Fibroblast of skin of right quadriceps (primary cell): ENCODE measurements at regions not wholly inside any gene's neighbourhood (a gene's known extent, or its start where the extent isn't known, plus 50 kb on each side); places are given as distances from the start of the nearest gene placed in this dataset.
"Not testable (repeated sequence)": the region's sequence is repeated elsewhere in the genome, so short reads cannot be mapped to it uniquely, and the experiment has no call there.

Experiments
- DNase-seq: peaks from one replicate; pipeline ENCODE4 v3.0.0-alpha.2; 2013

DNA sequence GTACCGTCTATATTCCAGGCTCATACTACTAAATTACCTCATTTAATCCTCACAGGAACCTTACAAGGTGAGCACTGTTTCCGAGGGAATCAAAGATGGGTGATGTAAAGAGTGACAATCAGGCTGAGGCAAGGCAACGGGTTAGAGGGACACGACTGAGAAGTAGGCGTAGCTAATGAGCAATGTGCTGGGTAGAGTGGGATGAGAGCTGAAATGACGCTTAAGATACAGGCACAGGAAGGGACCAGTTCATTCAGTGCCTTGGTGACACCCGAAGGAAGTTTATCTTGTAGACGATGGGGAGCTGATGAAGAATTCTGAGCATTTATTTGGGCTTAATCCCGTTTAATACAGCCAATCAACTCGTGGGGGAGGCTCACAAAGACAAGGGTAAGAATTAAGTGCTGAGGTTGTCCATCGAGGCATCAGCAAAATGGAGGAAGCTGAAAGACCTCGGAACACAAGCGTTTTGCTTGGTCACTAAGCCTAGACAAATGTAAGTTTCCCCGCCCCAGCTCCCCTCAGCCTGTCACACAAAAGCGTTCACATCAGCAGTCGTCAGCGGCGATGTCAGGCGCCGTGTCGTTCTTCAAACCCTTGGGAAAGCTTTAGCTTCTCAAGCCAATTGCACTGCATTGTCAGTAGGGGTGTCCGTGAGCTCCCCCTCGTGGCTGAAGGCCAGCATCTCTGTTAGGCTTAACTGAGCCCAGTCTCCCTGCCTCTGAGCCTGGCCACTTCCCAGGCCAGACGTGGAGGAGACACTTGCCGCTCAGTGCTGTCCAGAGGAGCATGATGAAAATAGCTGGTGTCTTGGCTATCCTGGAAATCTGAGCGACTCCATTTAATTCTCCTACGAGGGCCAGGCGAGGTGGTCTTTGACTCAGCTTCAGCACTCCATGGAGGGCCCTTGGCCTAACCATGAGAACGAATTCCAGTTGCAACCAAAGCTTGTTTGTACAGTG, 288.5 kb upstream of the G2E3 start:
- peak; percentile 79 for DNase-seq

DNA sequence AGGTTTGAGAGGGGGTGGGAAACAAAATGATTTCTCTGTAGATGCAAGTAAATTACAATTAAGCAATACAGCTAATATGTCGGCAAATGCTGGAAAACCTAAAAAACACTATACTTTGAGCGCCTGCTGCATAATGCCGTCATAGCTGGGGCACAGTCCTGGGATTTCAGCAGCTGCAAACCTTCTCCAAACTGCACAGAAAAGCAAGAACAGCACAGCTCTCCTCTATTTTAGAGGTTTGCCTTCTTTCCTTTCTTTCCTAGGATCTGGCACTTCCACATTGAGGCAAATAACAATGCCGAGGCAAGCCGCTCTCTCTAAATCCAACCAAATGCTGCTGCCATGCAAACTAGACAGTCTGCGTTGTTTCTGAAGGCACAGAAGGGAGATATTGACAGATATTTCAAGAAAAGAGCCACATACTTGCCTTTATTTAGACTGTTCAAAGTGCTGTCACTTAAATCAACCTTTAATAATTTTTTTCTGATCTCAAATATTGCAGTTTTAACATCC, 287.1 kb upstream of the G2E3 start:
- no peak for DNase-seq

DNA sequence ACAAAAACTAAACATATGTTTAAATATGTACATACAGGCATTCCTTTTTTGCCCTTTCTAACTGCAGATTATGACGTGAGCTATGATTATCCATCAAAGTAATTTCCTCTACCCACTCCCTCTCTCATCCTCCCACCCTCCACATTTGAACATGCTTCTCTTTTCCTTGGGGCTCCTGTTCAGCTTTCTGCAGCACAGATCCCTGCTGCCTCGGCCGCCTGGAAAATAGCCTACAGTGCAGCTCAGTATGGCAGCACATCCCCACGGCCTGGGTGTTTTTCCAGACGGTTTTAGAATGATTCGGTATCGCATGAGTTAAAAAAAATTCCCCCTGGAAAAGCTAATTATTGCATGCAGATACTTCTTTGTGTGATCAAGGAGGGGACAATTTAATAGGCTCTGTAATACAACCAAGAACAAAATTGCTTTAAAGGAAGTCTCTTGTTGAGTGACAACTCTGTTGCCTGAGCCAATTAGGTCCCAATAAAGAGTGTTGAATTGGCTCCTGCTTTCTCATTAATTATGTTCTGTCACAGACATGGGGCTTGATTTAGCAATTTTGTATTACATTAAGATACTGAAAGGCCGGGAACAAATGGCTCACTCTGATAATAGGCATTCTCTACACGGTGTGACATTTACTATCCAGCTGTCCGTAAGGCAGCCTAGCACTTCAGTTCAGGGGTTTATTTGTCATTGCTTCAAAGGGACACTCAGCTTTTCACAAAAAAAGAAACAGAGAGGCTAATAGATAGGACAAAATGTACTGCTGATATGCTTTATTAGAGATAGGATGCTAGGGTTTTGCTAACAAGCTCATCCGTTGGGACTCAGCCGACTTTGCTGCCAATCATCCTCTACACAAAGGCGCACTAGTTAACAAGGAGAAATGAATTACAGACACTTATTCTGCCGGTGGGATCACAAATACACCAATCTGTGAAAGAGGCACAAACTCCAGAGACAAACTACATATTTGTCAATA, 285.8 kb upstream of the G2E3 start:
- no peak for DNase-seq

DNA sequence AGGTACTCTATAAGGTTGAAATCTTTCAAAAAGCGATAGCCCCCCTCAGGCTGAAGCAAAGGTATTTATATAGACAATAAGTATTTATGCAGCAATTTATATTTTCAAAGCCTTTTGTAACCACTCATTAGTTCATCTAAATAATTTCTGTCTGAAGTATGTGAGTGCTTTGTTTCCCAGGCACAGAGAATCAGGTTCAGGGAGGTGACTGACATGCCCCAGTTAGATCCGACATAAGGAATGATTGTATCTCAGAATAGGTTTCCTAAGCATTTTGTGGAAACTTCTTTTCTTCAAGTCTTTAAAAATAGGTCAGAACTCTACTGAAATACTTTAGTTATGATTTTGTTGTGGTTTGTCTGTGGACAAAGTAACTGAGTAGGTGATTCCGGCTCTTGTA, 283.4 kb upstream of the G2E3 start:
- no peak for DNase-seq

DNA sequence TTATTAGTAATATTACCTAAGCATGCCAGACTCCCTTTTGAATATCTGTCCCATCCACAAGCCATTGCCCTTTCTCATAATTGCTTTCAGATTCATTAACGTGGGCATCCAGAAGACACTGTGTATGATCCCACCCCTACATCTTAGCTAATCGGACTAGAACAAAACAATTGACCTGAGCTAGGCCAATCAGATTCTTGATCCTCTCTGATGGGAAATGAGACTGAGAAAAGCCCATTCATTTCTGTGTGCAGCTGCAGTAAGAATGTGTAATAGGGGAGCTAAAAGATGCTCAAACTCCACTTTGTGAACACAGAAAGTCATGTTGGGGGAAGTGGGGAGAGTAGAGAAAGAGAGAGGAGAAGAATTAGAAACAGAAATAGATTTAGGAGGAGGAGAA, 281.7 kb upstream of the G2E3 start:
- no peak for DNase-seq

DNA sequence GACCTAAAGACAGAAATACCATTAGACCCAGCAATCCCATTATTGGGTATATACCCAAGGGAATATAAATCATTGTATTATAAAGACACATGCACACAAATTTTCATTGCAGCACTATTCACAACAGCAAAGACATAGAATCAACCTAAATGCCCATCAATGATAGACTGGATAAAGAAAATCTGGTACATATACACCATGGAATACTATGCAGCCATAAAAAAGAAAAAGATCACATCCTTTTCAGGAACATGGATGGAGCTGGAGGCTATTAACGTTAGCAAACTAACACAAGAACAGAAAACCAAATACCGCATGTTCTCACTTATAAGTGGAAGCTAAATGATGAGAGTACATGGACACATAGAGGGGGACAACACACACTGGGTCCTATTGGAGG, 280.1 kb upstream of the G2E3 start:
- not testable (repeated sequence) for DNase-seq

DNA sequence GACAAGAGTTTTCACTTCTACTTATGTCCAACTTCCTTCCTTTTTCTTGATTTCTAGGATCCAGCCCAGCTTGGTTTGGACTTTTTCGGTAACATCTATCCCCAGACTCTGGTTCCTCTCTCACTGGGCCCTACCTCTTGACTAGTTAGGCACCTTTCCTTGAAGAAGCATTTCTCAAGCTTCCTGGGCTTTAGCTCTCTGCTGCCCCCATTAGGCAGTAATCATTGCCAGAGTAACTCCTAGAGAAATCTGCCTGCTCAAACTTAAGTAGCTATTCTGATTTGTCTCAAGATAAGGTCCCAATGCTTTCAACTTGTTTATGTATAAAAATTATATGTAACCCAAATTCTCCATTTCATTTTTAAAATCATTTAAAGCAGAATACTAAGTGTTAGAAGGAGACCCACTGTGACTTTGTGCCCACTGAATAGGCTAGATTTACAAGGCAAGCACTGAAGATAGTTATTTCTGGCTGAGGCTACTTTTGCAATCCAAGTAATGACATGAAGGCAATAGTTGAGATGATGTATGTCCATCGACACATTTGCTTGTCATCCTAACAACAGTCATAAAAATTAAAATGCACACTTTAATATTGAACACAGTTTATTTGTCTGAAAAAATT, 275.0 kb upstream of the G2E3 start:
- peak; percentile 44 for DNase-seq

DNA sequence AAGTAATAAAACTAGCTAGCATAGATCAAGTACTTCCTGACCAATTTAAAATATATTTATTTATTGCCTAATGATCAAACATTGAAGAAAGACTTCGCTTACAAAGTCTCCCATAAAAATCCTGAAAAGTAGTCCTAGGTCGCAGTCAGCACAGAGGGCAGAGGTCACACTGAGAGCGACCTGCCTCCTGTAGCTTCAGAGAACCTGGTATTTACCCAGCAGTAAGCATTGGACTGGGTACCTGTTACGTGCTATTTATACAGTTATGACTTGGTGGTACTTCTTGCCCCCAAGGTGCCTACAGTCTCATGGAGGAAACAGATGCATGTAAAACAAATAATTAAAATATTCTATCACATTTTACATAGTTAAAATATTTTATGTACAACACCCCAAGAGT, 274.1 kb upstream of the G2E3 start:
- no peak for DNase-seq

DNA sequence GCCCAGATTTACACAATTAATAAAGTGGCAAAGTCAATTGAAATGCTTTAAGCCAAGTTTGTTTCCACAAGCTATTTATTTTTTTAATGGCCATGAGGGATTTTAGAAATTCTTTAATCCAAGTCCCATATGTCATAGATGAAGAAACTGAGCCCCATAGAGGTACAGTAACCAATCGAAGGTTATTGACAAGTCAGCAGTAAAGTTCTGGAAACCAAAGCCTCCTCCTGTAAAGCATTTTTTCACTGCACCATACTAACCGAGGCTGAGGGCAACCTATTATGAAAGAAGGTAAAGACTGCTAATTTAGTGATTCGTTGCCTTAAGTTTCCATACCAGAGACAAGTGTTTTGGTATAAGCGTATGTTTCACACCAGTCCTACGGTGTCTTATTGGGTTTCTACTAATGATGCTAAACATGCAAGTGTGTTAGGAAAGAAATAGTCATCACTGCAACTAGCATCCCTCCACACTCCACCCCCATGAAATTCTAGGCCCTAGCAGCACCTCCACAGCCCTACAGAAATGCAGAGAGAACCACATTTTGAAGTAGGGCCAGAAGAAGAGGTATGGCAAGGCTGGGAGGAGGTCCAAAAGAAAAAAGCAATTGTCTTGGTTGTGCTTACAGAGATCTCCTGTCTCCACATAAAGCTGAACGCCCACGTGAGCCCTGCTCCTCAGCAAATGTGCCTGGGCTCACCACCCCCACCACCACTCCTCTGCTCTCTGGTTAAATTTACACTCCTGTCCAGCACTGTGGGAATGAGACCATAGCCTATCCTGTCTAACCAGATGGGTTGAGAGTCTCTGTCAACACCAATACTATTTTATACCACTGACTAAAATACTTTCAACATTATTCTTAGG, 271.1 kb upstream of the G2E3 start:
- DNase-seq, result peak; percentile 12

DNA sequence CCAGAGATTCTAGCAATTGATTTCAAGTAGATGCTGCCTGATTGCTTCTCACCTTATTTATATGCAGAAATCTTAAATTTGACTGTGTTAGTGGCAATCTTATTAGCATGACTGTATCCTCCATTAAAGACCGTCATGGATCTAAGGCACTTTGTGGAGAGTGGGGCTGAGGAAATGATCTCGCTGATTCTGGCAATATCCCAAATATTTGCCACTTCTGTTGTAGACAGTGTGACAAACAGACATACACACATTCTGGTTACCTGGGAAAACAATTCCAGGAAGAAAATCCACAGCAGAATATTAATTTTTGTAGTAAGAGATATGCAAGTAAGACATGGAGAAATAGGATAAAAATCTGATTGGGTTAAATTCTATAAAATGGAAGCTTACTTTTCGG, 269.0 kb upstream of the G2E3 start:
- no peak for DNase-seq

DNA sequence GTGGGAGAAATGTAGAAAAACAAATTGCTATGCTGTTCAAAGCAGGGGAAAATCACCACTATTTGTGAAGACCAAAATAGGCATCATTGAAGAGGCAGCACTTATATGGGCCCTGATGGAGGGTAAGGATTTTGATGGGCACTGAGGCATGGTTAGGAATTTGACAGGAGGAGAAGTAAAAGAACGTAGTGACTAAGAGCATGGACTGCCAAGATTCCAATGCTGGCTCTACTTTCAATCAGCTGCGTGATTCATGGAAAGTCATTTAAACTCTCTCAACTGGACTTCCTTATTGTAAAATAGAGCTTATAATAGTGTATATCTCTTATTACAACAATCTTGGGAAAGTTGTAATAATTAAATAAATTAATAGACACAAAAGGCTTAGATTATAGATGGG, 267.7 kb upstream of the G2E3 start:
- DNase-seq, result peak; percentile 48

DNA sequence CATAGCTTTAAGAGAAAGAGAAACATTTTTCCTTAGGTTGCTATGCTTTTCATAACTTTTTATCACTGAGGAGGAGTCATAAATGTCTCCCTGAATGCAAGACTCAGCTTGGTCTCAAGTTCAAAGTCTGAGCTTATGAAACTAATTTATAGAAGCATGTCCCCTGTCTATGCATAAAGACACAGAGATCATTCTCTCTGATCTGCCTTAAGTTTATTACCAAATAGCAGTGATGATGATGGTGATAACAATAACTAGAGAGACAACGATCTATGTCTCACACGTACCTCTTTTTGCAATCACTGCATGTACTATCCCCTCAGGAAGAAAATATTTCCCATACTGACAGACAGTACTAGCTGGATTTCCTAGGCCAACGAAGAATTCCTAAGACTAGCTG, 266.4 kb upstream of the G2E3 start:
- no peak for DNase-seq

DNA sequence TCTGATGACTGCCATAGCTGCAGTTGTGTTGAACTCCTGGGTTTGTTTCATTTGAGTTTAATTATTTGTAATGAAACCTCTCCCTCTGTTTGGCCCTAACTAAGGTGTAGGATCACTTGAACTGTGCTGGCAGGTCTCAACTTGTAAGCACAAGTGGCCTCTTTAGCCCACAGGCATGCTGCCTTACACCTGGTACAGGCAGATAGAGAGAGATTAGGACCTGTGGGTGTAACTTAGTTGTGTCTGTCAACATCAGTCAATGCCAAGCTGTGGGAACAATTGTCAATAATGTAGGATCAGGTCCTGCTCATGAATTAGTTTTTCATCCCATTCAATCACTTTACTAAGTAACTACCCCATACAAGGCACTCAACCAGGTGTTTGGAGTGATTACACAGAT, 263.0 kb upstream of the G2E3 start:
- DNase-seq, result no peak

DNA sequence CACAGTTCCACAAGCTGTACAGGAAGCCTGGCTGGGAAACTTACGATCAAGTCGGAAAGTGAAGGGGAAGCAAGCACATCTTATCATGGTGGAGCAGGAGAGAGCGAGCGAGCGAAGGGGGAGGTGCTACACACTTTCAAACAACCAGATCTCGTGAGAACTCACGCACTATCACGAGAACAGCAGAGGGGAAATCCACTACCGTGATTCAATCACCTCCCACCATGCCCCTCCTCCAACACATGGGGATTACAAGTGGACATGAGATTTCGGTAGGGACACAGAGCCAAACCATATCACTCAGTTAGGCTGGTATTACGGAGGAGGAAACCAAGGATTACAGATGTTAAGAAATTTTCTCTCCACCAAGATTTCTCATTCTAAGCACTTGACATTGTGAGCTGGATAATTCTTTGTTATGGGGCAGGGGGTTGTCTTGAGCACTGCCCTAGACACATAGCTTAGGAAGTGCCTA, 262.0 kb upstream of the G2E3 start:
- no peak for DNase-seq

DNA sequence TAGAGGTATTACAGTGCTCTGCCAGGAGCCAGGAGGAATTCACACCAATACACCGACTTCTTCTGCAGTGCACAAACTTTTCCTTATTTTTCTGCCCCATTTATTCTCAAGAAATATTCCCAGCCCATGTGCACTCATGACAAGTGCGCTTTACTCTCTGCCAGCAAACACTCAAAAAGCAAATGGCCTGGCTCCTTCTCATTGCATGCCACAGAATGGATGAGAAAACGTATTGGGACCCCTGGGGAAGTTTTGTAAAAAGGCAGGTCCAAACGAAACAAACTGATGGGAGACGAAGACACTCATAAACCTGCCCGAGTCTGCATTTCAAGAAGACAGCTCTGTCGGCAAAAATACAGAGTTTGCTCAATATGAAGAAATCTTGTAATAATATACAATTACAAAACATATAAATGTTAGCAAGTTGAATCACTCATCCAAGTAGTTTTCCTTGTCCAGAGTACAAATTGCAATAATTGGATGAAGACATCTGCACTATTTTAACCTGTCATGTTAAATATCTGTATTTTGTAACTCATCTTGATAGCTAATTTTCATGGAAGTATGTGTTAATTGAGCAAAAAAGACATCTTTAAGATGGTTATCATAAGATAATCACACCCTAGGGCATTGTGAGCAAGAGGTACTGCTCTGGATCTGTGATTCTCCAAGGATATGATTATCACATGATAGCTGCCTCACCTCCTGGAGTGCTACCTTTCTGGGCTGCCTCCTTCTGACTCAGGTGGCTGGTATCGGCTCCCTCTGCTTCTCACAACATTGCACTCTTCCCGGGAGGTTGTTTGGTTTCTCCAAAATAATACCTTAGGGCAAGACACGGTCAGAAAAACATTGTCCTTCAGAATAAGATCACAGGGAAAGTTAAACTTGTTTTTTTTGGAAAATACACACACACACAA, 260.8 kb upstream of the G2E3 start:
- DNase-seq, result no peak

DNA sequence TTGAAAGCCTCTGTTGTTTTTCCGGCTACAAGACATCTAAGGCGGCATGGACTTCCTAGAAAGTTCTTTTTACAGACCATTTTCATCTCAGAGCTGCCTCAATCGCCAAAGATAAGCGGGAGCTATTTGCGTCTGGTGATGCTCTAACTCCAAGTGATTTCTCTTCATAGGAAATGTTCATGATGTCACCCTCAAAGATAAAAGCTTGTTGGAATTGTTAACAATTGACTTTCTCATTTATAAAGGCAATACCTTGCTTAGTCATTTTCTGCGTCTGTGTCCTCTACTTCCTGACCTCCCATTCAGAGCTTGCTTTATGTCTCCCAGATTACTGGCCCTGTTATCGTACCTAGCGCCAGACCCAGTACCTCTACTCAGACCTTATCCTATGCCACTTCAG, 259.0 kb upstream of the G2E3 start:
- no peak for DNase-seq

DNA sequence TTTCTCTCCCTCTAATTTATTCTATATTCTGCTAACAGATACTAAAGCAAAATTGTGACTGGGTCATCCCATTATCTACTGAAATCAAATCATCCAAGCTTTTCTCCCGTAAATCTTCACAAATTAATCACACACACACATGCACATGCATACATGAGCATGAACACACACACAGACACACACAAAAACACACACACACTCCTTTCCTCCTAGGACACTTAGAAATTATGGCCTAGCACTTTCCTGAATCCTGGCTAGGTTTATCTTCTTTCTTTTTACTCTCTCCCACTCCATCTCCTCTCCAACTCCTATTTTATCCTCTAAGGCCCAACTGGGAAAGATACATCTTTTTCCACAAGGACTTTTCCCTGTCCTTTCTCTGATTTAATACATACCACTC, 255.6 kb upstream of the G2E3 start:
- no peak for DNase-seq

DNA sequence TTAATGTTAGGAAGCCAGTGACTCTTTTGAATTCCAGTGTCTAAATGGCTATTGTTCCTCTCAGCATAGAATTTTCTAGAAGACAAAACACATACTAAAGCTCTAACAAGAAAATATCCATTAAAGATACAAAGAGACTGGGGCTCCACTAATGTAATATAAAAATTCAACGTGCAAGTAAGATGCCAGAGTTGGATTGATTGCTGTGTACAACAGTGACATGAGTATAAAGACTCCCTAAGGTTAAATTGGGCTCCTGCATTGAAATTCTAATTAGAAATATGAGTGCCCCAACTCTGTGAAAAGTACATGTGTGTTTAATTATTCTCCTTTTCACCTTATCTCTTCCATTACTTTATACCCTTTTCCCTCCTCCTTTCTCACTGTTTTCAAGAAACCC, 253.6 kb upstream of the G2E3 start:
- DNase-seq, result no peak

DNA sequence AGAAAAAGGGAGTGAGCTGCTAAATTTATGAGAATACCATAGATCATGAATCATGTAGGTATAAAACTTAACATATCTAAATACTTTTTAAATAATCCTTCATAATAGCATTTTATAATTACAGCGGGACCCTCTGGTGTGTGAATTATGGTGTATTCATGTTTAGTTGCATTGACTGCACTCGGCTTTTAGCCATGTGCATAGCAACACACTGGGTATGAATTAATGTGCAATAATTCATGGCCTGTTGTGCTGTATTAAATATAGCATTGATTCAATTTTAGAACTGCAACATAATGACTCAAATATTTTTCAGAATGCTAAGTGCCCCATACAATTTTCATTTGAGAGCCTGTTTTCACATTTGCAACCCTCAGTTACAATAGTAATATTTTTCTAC, 249.6 kb upstream of the G2E3 start:
- DNase-seq, result no peak

DNA sequence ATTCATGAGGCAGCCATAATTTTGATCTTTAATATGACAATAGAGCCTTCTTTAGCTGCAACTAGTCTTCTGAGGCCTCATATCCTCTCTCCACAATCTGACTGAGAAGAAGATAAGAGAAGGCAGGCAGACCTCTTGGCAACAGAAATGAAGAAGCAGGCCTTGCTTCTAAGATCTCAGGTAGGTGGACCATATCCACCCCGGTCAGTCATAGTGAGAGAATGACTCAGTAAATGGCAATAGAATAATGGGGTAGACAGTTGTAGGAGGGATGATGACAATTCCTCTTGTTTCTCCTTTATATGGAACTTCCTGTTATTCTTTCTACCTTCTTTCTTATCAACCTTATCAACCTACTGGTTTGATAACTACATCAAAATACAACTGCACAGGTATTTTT, 246.7 kb upstream of the G2E3 start:
- DNase-seq, result no peak

DNA sequence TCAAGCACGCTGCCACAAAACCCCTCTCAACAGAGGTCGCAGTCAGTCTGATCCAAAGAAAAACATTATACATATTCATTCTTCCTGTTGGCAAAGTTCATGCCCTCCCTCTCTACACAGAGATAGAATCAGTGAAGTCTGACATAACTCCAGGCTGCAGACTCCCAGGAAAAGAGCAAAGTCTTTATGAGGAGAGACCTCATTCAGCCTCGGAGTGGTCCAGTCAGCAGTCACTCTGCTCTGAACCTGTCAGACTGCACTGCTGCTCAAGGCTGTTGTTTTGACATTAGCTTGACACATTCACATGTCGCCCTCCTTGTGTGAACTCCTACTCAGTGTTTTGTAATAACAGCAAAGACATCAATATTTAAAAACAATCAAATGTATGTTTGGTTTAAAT, 241.2 kb upstream of the G2E3 start:
- DNase-seq, result no peak
